ENCODE measurements at regions not wholly inside any gene's neighbourhood (a gene's known extent, or its start where the extent isn't known, plus 50 kb on each side); places are given as distances from the start of the nearest gene placed in this dataset.

DNA sequence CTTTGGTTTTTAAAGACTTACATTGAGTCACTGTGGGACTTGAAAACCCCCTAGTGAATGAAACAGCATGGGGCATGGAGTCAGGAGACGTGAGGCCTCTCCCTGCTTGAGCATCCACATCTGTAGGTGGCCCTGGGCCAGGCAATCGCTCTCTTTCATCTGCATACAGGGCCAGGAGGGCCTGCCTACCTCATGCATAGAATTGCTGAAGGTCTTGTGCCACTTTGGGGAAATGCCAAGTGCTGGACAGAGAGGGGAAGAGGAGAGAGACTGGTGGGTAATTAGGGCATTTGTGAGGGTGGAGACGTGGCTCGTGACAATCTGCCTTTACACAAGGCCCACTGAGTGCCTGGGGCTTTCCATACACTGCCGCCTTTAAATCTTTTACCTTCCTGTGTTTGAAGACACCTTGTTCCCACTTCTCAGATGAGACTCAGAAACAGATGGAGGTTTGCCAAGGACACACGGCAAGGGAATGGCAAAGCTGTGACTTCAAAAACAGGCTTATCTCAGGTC lies 322.2 kb upstream of the HS6ST1 start:
- Mint-ChIP-seq H3K27me3 (ENCODE audit: low read depth) (peaks cover 27% of the 10 kb centered on the region), H3K27ac (peak overlapping the region; percentile 68), H3K4me1 (peaks cover 94% of the 10 kb centered on the region), H3K4me3 (no peak overlapping the region), H3K36me3 (no peaks in the 10 kb centered on the region), H3K9me3 (no peaks in the 10 kb centered on the region)
- TF ChIP-seq, protein P1, sequence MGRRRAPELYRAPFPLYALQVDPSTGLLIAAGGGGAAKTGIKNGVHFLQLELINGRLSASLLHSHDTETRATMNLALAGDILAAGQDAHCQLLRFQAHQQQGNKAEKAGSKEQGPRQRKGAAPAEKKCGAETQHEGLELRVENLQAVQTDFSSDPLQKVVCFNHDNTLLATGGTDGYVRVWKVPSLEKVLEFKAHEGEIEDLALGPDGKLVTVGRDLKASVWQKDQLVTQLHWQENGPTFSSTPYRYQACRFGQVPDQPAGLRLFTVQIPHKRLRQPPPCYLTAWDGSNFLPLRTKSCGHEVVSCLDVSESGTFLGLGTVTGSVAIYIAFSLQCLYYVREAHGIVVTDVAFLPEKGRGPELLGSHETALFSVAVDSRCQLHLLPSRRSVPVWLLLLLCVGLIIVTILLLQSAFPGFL (CRISPR knock-in tag; IDR thresholded peaks at IDR 0.05; ENCODE audit: borderline replicate concordance): no peak
- TF ChIP-seq JAZF1 (CRISPR knock-in tag; IDR thresholded peaks at IDR 0.05) (no peak), NR2C2 (CRISPR knock-in tag; IDR thresholded peaks at IDR 0.05) (no peak), TEAD4 (CRISPR knock-in tag; IDR thresholded peaks at IDR 0.05) (no peak), MXD4 (CRISPR knock-in tag; IDR thresholded peaks at IDR 0.05; ENCODE audit: borderline replicate concordance) (no peak), NFATC4 (CRISPR knock-in tag; IDR thresholded peaks at IDR 0.05) (no peak), GRHL2 (CRISPR knock-in tag; IDR thresholded peaks at IDR 0.05; ENCODE audit: insufficient replicate concordance, severe bottlenecking) (no peak), HMGA2 (CRISPR knock-in tag; IDR thresholded peaks at IDR 0.05) (no peak), ZNF396 (CRISPR knock-in tag; IDR thresholded peaks at IDR 0.05; ENCODE audit: borderline replicate concordance) (no peak), TEAD1 (CRISPR knock-in tag; IDR thresholded peaks at IDR 0.05) (no peak), KAT7 (CRISPR knock-in tag; IDR thresholded peaks at IDR 0.05; ENCODE audit: borderline replicate concordance) (no peak), NR3C1 (CRISPR knock-in tag; conservative IDR thresholded peaks at IDR 0.05; ENCODE audit: low read depth) (no peak)
- TF ChIP-seq, protein P2, sequence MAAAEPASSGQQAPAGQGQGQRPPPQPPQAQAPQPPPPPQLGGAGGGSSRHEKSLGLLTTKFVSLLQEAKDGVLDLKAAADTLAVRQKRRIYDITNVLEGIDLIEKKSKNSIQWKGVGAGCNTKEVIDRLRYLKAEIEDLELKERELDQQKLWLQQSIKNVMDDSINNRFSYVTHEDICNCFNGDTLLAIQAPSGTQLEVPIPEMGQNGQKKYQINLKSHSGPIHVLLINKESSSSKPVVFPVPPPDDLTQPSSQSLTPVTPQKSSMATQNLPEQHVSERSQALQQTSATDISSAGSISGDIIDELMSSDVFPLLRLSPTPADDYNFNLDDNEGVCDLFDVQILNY (CRISPR knock-in tag; IDR thresholded peaks at IDR 0.05): no peak
- TF ChIP-seq, protein P3, sequence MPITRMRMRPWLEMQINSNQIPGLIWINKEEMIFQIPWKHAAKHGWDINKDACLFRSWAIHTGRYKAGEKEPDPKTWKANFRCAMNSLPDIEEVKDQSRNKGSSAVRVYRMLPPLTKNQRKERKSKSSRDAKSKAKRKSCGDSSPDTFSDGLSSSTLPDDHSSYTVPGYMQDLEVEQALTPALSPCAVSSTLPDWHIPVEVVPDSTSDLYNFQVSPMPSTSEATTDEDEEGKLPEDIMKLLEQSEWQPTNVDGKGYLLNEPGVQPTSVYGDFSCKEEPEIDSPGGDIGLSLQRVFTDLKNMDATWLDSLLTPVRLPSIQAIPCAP (CRISPR knock-in tag; IDR thresholded peaks at IDR 0.05): no peak
- TF ChIP-seq, protein P4, sequence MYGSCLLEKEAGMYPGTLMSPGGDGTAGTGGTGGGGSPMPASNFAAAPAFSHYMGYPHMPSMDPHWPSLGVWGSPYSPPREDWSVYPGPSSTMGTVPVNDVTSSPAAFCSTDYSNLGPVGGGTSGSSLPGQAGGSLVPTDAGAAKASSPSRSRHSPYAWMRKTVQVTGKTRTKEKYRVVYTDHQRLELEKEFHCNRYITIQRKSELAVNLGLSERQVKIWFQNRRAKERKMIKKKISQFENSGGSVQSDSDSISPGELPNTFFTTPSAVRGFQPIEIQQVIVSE (CRISPR knock-in tag; IDR thresholded peaks at IDR 0.05; ENCODE audit: borderline replicate concordance): no peak
- TF ChIP-seq, protein P5, sequence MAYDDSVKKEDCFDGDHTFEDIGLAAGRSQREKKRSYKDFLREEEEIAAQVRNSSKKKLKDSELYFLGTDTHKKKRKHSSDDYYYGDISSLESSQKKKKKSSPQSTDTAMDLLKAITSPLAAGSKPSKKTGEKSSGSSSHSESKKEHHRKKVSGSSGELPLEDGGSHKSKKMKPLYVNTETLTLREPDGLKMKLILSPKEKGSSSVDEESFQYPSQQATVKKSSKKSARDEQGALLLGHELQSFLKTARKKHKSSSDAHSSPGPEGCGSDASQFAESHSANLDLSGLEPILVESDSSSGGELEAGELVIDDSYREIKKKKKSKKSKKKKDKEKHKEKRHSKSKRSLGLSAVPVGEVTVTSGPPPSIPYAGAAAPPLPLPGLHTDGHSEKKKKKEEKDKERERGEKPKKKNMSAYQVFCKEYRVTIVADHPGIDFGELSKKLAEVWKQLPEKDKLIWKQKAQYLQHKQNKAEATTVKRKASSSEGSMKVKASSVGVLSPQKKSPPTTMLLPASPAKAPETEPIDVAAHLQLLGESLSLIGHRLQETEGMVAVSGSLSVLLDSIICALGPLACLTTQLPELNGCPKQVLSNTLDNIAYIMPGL (CRISPR knock-in tag; IDR thresholded peaks at IDR 0.05): no peak
- TF ChIP-seq, protein P6, sequence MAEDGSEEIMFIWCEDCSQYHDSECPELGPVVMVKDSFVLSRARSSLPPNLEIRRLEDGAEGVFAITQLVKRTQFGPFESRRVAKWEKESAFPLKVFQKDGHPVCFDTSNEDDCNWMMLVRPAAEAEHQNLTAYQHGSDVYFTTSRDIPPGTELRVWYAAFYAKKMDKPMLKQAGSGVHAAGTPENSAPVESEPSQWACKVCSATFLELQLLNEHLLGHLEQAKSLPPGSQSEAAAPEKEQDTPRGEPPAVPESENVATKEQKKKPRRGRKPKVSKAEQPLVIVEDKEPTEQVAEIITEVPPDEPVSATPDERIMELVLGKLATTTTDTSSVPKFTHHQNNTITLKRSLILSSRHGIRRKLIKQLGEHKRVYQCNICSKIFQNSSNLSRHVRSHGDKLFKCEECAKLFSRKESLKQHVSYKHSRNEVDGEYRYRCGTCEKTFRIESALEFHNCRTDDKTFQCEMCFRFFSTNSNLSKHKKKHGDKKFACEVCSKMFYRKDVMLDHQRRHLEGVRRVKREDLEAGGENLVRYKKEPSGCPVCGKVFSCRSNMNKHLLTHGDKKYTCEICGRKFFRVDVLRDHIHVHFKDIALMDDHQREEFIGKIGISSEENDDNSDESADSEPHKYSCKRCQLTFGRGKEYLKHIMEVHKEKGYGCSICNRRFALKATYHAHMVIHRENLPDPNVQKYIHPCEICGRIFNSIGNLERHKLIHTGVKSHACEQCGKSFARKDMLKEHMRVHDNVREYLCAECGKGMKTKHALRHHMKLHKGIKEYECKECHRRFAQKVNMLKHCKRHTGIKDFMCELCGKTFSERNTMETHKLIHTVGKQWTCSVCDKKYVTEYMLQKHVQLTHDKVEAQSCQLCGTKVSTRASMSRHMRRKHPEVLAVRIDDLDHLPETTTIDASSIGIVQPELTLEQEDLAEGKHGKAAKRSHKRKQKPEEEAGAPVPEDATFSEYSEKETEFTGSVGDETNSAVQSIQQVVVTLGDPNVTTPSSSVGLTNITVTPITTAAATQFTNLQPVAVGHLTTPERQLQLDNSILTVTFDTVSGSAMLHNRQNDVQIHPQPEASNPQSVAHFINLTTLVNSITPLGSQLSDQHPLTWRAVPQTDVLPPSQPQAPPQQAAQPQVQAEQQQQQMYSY (CRISPR knock-in tag; IDR thresholded peaks at IDR 0.05): no peak
- ATAC-seq (no peak), DNase-seq (ENCODE audit: low spot score) (no peak)
- CTCF ChIA-PET: no interaction called here
- POLR2A ChIA-PET: no interaction called here
